ENCODE measurements at regions not wholly inside any gene's neighbourhood (a gene's known extent, or its start where the extent isn't known, plus 50 kb on each side); places are given as distances from the start of the nearest gene placed in this dataset.

DNA sequence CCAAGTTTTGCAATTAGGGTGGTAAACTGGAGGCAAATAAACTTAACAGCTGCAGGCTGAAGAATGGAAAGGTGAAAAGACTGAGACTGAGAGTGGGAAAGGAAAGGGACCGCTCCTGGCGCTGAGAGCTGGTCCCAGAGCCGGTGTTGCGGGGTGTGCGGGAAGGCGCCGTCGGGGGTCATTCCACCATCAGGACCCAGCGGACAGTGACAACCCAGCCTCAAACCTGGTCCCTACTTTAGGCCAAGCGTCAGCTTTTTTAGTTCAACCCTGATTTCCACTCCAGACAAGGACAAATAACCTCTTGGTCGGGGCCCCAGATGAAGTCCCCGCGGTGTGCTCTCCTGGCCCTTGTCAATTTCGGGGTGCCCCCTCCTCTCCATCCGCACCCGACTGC lies 145.8 kb upstream of the ETS2 start:
- ATAC-seq, result no peak

- ATAC-seq, result no peak
These were observed 145.2 kb upstream of the ETS2 start for GRCh38 chr21:38660333-38661196.

DNA sequence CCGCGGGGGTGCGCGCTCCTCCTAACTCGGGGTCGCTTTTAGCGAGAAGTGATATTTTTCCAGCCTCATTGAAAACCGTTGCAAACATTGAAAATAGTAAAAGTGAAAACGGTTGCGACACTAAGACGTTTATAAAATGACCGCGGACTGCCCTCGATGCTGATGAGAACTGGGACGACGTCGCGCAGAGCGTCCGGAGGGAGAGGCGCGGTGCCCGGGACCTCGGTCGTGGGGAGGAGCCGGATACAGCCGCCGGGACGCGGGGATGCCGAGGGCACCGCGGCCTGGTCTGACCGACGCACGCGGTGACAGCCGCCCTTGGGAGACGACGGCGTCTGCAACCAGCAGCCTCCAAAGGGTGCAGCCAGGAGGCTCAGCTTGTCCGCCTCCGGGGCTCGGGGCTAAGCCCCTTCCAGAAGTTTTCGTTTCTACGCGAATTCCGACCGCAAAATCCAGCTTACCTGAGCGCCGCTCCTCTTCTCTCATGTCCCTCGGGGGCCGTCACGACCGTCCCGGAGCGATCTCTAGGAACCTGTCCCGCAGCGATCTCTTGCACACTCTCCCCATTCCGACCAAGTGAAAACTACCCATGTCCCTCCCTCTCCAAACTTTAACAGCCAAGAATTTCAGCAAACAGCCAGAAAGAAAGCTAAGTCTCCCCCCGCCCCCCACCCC lies 144.4 kb upstream of the ETS2 start:
- no peak for ATAC-seq

DNA sequence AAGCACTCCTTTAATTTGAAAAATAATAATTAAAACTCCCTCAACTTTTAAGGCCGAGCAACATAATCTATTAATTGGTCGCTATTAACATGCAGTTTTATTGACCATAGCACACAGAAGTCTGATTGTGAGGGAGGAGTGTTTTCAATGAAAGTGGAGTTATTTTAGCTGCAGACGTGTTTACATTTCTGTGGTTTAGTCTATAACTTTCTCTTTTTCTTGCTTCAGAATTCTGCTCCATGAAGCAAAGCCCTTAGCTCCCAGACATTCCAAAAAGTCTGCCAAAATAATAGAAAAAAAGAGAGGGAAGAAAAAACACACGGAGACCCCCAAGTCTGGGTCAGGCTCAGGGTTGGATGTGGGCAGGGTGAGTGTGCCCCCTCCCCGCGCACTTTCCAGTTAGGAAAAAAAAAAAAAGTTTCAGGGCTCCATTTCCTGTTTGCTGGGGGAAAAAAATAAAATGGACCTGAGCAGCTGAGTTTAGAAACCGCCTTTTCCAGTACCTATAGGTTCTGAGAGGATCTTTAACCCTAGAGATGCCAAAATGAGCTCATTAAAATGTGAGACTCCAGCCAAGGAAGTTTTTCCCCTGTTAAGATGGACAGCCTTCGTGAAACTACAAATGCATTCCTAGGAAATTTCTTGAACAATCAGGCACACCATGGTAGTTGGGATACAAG lies 143.7 kb upstream of the ETS2 start:
- no peak for ATAC-seq

GRCh38 chr21:38663282-38663681 lies 142.4 kb upstream of the ETS2 start:
- no peak for ATAC-seq

- no peak for ATAC-seq
These were observed 141.4 kb upstream of the ETS2 start for GRCh38 chr21:38664315-38664714.

- ATAC-seq, result no peak
These were observed 140.9 kb upstream of the ETS2 start for GRCh38 chr21:38664841-38665240.

- no peak for ATAC-seq
These were observed 138.3 kb upstream of the ETS2 start for GRCh38 chr21:38667291-38667870.

GRCh38 chr21:38668067-38668466 lies 137.7 kb upstream of the ETS2 start:
- no peak for ATAC-seq

GRCh38 chr21:38668541-38668940 lies 137.2 kb upstream of the ETS2 start:
- ATAC-seq, result no peak

GRCh38 chr21:38669186-38669585 lies 136.5 kb upstream of the ETS2 start:
- no peak for ATAC-seq

DNA sequence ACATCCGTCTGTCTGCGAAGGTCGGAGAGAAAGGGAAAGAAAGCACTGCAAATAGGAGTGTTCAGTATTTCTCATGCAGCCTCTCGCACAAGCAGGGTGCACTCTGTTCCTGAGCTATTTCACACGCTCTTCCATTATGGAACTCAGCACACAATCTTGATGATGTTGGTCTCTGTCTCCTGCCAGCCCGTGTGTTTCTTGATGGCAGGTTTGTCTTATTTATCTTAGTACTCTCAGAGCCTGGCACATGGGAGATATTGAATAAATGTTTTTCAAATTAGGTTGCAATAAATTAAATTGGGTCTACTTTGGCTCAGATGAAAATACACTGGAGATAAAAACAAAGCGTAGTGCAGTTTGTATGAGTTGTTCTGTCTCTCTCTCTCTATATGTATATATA lies 134.9 kb upstream of the ETS2 start:
- no peak for ATAC-seq

- ATAC-seq, result no peak
These were observed 134.0 kb upstream of the ETS2 start for GRCh38 chr21:38671773-38672172.

GRCh38 chr21:38675182-38675824 lies 130.4 kb upstream of the ETS2 start:
- no peak for ATAC-seq

GRCh38 chr21:38678827-38679226 lies 126.9 kb upstream of the ETS2 start:
- ATAC-seq, result no peak

GRCh38 chr21:38679534-38679933 lies 126.2 kb upstream of the ETS2 start:
- no peak for ATAC-seq

GRCh38 chr21:38680401-38680800 lies 125.3 kb upstream of the ETS2 start:
- no peak for ATAC-seq

DNA sequence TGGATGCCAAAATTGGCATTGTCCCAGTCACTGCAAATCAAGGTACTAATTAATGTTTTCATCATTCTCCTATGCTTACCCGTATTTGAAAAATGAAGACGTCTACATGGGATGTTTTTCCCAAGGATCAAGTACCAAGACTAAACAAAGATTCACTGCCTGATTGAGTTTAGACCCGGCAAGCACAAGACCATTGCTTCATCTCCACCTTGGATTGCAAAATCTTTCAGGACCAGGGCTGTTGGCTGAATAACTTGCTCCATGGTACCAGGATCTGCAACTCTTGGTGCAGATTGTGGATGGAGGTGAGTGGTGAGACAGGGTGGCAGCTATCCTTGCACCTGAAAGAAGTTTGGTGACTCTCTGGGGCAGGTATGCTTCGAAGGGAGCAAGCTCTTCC lies 122.5 kb upstream of the ETS2 start:
- ATAC-seq, result no peak

GRCh38 chr21:38688068-38688467 lies 117.7 kb upstream of the ETS2 start:
- ATAC-seq, result no peak

DNA sequence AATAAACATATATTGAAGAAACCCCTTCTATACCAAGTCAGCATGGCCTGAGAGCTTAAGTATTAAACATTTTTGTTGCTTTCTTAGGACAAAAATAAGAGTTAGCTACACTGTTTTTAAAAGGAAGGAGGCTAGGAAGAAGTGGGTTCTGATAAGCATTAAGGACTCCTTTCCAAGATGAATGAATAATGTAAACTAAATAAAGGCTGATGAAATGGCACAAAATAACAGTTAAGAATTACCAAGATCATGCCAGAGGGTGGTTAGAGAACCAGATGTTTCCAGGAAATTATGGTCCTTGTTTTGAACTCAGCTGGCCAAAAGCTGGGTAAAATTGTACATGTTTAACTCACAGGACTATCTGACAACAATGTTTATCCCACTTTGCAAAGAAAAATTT lies 114.1 kb upstream of the ETS2 start:
- no peak for ATAC-seq

DNA sequence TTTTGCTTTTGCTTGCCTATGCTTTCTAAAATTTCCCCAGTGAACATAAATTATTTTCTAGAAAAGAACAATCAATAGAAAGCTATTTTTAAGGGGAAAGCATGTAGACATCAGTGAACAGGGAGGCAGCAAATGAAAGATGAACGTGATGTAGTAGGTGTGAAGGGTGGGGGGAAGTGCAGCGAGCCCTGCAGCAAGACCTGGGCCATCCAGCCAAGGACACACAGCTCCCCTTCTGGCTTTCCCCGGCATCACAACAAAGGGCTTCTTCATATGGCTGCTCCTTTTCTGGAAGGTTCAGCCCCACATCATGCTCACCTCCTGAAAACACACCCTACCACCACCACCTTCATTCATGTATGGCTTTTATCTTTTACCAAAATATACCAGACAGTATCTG lies 109.2 kb upstream of the ETS2 start:
- ATAC-seq, result no peak

DNA sequence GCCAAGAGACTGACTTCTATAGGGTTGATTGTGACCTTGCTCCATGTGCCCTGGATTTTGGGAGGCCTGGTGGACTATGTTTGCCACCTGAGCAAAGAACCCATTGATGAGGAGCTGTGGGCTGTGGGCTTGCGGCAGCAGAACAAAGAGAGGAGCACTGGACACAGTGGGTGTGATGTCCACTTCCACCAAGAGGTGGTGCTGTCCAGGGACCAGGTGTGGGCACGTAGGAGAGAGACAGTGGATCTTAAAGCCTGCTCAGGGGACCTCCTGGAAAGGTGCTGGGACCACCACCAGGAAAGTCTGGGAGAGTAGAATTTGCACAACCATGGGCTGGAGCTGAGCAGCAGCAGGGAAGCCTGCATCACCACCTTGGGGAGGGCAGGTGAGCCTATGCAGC lies 106.7 kb upstream of the ETS2 start:
- ATAC-seq, result no peak

GRCh38 chr21:38702196-38702595 lies 103.5 kb upstream of the ETS2 start:
- no peak for ATAC-seq

Measured in activated CD4-positive, CD25-positive, alpha-beta regulatory T cell treated with anti-CD3 and anti-CD28 coated beads, Interleukin-2, amount 50 U/mL, for 24 hours (primary cell).